ENCODE measurements at regions not wholly inside any gene's neighbourhood (a gene's known extent, or its start where the extent isn't known, plus 50 kb on each side); places are given as distances from the start of the nearest gene placed in this dataset.

GRCh38 chr3:70899816-70900215, 587.4 kb upstream of the MDFIC2 start:
- no peak for DNase-seq

GRCh38 chr3:70890020-70890394, 577.6 kb upstream of the MDFIC2 start:
- no peak for DNase-seq

GRCh38 chr3:70889162-70890019, 577.0 kb upstream of the MDFIC2 start:
- DNase-seq: no peak

- DNase-seq: no peak
These were observed 573.2 kb upstream of the MDFIC2 start for GRCh38 chr3:70885636-70886035.

- no peak for DNase-seq
These were observed 569.7 kb upstream of the MDFIC2 start for GRCh38 chr3:70882104-70882503.

- no peak for DNase-seq
These were observed 568.0 kb upstream of the MDFIC2 start for GRCh38 chr3:70880421-70880820.

- DNase-seq: no peak
These were observed 563.7 kb upstream of the MDFIC2 start for GRCh38 chr3:70876154-70876553.

GRCh38 chr3:70874196-70874595, 561.8 kb upstream of the MDFIC2 start:
- DNase-seq: no peak

GRCh38 chr3:70873686-70874085, 561.2 kb upstream of the MDFIC2 start:
- no peak for DNase-seq

- DNase-seq: no peak
These were observed 559.6 kb upstream of the MDFIC2 start for GRCh38 chr3:70871909-70872656.

- no peak for DNase-seq
These were observed 558.1 kb upstream of the MDFIC2 start for GRCh38 chr3:70870576-70870975.

GRCh38 chr3:70868561-70868960, 556.1 kb upstream of the MDFIC2 start:
- DNase-seq: no peak

- DNase-seq: no peak
These were observed 550.6 kb upstream of the MDFIC2 start for GRCh38 chr3:70863049-70863448.

GRCh38 chr3:70861855-70862254, 549.4 kb upstream of the MDFIC2 start:
- DNase-seq: no peak

GRCh38 chr3:70861234-70861633, 548.8 kb upstream of the MDFIC2 start:
- DNase-seq: no peak

- no peak for DNase-seq
These were observed 545.5 kb upstream of the MDFIC2 start for GRCh38 chr3:70857916-70858315.

- DNase-seq: no peak
These were observed 544.1 kb upstream of the MDFIC2 start for GRCh38 chr3:70856414-70857162.

GRCh38 chr3:70855149-70855548, 542.7 kb upstream of the MDFIC2 start:
- no peak for DNase-seq

GRCh38 chr3:70854108-70854507, 541.7 kb upstream of the MDFIC2 start:
- no peak for DNase-seq

- DNase-seq: no peak
These were observed 540.9 kb upstream of the MDFIC2 start for GRCh38 chr3:70853161-70853944.

- peak; percentile 33 for DNase-seq
These were observed 537.7 kb upstream of the MDFIC2 start for GRCh38 chr3:70849911-70850699.

Measured in right hindlimb (tissue), 1 donor.